Breast epithelium (tissue), 4 donors: ENCODE measurements at regions not wholly inside any gene's neighbourhood (a gene's known extent, or its start where the extent isn't known, plus 50 kb on each side); places are given as distances from the start of the nearest gene placed in this dataset.

ENCODE experiments used
- DNase-seq, 2 donors: peaks; one replicate each; pipeline ENCODE4 v3.0.0-alpha.2; 2019; ENCODE audit warnings: low spot score in 2 of 2
- H3K27ac ChIP-seq, 2 donors: fragments of 200-600 bp; sonication (generic) in 1 of 2; one replicate each; pipeline ENCODE4 v1.5.1; 2016 to 2019; ENCODE audit warnings: mild to moderate bottlenecking in 1 of 2
- H3K27me3 ChIP-seq, 2 donors: fragments of 200-600 bp; sonication (generic) in 1 of 2; one replicate each; pipeline versions ENCODE4 v1.5.1 to v1.6.0; 2017 to 2019; ENCODE audit warnings: control low read depth in 1 of 2, mild to moderate bottlenecking in 1 of 2
- H3K36me3 ChIP-seq: fragments of 200-600 bp; one replicate; pipeline ENCODE4 v1.5.1; 2019
- H3K4me1 ChIP-seq, 2 donors: fragments of 200-600 bp; sonication (generic); one replicate each; pipeline ENCODE4 v1.5.1; 2016 to 2019; ENCODE audit warnings: control low read depth in 1 of 2
- H3K4me3 ChIP-seq, 3 donors: fragments of 200-600 bp; sonication (generic); 1 replicate in 2 of 3; 2 replicates in 1 of 3; pipeline ENCODE4 v1.5.1; 2016 to 2019; ENCODE audit warnings: mild to moderate bottlenecking in 3 of 3, moderate library complexity in 2 of 3
- H3K9me3 ChIP-seq, 2 donors: fragments of 200-600 bp; sonication (generic) in 1 of 2; one replicate each; pipeline ENCODE4 v1.5.1; 2016 to 2019; ENCODE audit warnings: control low read depth in 1 of 2
- POLR2A ChIP-seq: fragments of 450-650 bp; IDR thresholded peaks from one replicate; pipeline ENCODE4 v1.6.1; 2016; ENCODE audit warnings: antibody characterized with exemption, mild to moderate bottlenecking, moderate library complexity
- POLR2AphosphoS5 ChIP-seq, 3 donors: sonication (generic); formaldehyde crosslinking; IDR thresholded peaks; one replicate each; pipeline ENCODE4 v1.6.1; 2017; ENCODE audit warnings: antibody characterized with exemption in 3 of 3
- intact Hi-C: fragments of 100-400 bp; cut with DNase I; formaldehyde crosslinking; loops from one replicate; pipeline ENCODE4 v1.15.1; 2023; ENCODE audit warnings: low total_unique reads
- TF ChIP-seq, protein P1 (sequence below), 3 donors: fragments of 450-650 bp; IDR thresholded peaks; one replicate each; pipeline ENCODE4 v1.5.1; 2016 to 2017; ENCODE audit warnings: antibody characterized with exemption in 3 of 3, mild to moderate bottlenecking in 3 of 3, moderate library complexity in 3 of 3

DNA sequence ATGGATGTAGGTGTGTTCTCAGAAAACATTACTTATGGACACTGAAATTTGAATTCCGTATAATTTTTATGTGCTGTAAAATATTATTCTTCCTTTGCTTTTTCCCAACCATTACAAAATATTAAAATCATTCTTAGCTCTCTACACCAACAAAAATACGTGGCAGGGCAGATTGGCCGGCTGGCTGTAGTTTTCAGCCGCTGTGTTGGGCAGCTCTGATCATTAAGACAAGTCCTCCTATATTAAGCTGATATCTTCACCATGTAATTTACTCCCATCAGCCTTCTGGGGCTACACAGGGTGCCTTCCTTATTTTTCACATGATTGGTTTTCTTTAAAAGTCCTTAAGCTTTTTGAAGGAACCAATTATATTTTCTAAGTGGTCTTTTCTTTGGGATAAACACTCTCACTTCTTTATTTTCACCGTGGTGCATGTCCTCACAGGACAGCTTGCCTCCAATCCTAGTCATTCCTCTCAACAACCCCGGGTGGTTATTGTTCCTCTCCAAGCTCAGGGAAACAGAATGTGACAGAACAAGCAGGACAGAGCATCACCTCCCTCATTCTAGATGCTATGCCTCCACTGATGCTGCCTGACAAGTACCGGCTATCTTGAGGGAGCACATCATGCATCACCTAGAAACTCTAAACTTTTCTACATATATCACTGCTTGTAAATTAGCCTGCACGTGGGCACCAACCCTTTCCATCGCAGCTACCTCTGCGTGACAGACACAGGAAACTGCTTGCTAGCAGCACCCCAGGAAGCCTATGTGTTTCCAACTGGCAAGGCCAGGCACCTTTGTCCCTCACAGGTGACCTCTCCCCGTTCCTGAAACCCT lies 362.3 kb downstream of the MYCN start:
- Histone ChIP-seq H3K36me3 (no peaks in the 10 kb centered on the region), H3K27ac (no peak overlapping the region), H3K27me3 (peaks cover 0 to 13% of the 10 kb centered on the region in 2 donors), H3K4me1 (no peaks in the 10 kb centered on the region), H3K9me3 (peaks cover 0 to 10% of the 10 kb centered on the region in 2 donors), H3K4me3 (peak overlapping the region in 2 of 3 donors; percentile 22 to 23)
- TF ChIP-seq, protein P1, sequence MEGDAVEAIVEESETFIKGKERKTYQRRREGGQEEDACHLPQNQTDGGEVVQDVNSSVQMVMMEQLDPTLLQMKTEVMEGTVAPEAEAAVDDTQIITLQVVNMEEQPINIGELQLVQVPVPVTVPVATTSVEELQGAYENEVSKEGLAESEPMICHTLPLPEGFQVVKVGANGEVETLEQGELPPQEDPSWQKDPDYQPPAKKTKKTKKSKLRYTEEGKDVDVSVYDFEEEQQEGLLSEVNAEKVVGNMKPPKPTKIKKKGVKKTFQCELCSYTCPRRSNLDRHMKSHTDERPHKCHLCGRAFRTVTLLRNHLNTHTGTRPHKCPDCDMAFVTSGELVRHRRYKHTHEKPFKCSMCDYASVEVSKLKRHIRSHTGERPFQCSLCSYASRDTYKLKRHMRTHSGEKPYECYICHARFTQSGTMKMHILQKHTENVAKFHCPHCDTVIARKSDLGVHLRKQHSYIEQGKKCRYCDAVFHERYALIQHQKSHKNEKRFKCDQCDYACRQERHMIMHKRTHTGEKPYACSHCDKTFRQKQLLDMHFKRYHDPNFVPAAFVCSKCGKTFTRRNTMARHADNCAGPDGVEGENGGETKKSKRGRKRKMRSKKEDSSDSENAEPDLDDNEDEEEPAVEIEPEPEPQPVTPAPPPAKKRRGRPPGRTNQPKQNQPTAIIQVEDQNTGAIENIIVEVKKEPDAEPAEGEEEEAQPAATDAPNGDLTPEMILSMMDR (IDR thresholded peaks at IDR 0.05) = no peak
- TF ChIP-seq POLR2A = no peak
- no peak for TF ChIP-seq POLR2AphosphoS5 (IDR thresholded peaks at IDR 0.05)
- DNase-seq = no peak
- intact Hi-C loops = no loop called here

DNA sequence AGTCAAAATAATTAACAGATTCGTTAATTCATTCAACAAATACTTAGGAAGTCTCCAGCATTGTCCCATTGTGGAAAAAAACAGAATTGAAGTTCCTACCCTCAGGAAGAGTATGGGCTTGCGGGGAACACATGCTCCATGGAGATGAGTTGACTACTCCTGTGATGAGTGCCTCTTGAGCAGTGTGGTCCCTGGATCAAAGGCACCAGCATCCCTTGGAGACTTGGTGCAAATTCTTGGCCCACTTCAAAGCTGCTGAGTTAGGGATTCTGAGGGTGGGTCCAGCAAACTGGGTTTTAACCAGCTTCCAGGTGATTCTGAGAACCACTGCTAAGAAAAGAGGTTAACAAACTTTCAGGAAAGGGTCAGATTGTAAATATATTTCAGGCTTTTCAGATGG lies 361.6 kb downstream of the MYCN start:
- TF ChIP-seq, protein P1 (IDR thresholded peaks at IDR 0.05) = no peak
- TF ChIP-seq POLR2AphosphoS5 (IDR thresholded peaks at IDR 0.05) = no peak
- no peak for TF ChIP-seq POLR2A
- no peak overlapping the region for H3K4me3 ChIP-seq
- intact Hi-C loops = no loop called here

DNA sequence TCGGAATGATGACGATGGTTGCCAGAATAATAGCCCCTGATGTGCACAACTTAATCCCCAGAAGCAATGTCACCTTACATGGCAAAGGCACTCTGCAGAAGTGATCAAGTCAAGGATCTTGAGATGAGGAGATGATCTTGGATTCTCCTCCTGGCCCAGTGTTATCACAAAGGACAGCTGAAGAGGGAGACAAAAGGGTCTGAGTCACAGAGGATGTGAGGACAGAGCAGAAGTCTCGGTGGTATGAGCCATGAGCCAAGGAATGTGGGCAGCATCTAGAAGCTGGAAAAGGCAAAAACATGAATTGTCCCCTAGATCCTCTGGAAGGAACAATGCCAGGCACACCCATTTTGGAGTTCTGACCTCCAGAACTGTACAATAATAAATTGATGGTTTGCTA lies 358.5 kb downstream of the MYCN start:
- Histone ChIP-seq H3K4me3 (no peak overlapping the region), H3K36me3 (no peaks in the 10 kb centered on the region), H3K27ac (no peak overlapping the region), H3K9me3 (peaks cover 0 to 10% of the 10 kb centered on the region in 2 donors), H3K4me1 (no peaks in the 10 kb centered on the region), H3K27me3 (peaks cover 0 to 4% of the 10 kb centered on the region in 2 donors)
- intact Hi-C loops = no loop called here
- DNase-seq = no peak
- no peak for TF ChIP-seq POLR2AphosphoS5 (IDR thresholded peaks at IDR 0.05)
- TF ChIP-seq, protein P1 (IDR thresholded peaks at IDR 0.05) = no peak
- TF ChIP-seq POLR2A = no peak

More for the DNA sequence above, 361.6 kb downstream of the MYCN start:
- Histone ChIP-seq H3K27me3 (peaks cover 0 to 13% of the 10 kb centered on the region in 2 donors), H3K9me3 (peaks cover 0 to 10% of the 10 kb centered on the region in 2 donors), H3K27ac (no peak overlapping the region), H3K4me1 (no peaks in the 10 kb centered on the region), H3K36me3 (no peaks in the 10 kb centered on the region)
- DNase-seq = no peak

DNA sequence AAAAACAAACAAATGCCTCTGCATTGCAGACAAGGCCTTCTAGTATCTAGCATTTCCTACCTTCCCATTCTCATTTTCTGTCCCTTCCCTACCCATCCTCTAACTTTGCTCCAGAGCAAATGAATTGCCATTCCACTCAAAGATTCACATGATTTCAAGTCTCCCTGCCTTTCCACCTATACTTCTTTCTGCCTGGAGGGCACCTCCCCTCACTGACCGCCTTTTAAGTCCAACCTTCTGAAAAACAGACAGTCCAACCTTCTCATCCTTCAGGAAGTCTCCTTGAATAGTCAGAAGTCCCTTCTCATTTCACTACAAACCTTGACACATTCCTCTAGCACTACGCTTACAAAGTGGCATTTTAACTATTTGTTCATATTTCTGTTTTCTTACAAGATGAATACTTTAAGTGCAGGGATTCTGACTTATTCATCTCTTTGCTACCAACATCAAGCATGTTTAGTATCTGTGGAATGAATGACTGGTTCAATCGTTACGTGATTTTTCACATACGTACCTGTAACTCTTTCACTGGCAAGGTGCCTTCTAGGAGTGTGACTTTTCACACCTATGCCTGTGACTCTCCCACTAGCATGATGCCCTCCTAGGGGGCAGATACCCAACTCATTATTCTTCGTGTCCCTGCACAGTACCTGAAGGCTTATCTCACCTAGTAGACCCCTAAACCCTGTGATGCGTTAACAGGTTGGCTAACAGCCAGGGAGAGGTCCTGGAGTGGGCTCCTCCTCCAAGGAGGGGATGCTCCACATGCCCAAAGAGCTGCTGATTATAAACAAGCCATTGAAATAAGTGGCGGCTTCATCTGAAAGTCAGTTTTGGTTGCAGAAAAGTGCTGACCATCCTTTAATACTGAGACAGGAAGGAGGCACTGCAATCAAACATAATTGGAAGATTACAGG lies 356.2 kb downstream of the MYCN start:
- Histone ChIP-seq H3K27ac (no peak overlapping the region), H3K36me3 (no peaks in the 10 kb centered on the region), H3K9me3 (peaks cover 0 to 10% of the 10 kb centered on the region in 2 donors), H3K27me3 (no peaks in the 10 kb centered on the region), H3K4me1 (no peaks in the 10 kb centered on the region), H3K4me3 (no peak overlapping the region)
- TF ChIP-seq POLR2AphosphoS5 (IDR thresholded peaks at IDR 0.05) (no peak), POLR2A (no peak)
- TF ChIP-seq, protein P1 (IDR thresholded peaks at IDR 0.05) = no peak
- intact Hi-C loops = no loop called here
- no peak for DNase-seq

DNA sequence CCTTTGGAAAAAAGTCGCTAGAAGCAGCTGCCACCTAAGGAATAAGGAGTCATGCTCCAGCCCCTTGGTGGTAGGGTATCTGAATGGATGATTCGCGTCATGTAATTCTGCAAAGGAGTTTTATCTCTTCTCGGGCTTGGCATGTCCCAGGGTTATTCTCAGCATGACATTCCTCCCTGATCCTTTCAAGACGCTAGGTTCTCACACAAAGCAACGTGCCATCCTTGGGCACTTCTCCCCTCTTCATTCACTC lies 355.6 kb downstream of the MYCN start:
- no peak for DNase-seq
- no peak overlapping the region for H3K4me3 ChIP-seq
- peaks cover 0 to 10% of the 10 kb centered on the region in 2 donors for H3K9me3 ChIP-seq
- no peak overlapping the region for H3K27ac ChIP-seq
- TF ChIP-seq POLR2AphosphoS5 (IDR thresholded peaks at IDR 0.05) (no peak), POLR2A (no peak)
- TF ChIP-seq, protein P1 (IDR thresholded peaks at IDR 0.05) = no peak
- H3K27me3 ChIP-seq = peaks cover 0 to 4% of the 10 kb centered on the region in 2 donors
- intact Hi-C loops = no loop called here
- no peaks in the 10 kb centered on the region for H3K4me1 ChIP-seq
- H3K36me3 ChIP-seq = no peaks in the 10 kb centered on the region
